HCT116 (cell line): ENCODE measurements at regions not wholly inside any gene's neighbourhood (a gene's known extent, or its start where the extent isn't known, plus 50 kb on each side); places are given as distances from the start of the nearest gene placed in this dataset.
"Not testable (repeated sequence)": the region's sequence is repeated elsewhere in the genome, so short reads cannot be mapped to it uniquely, and the experiment has no call there.

ENCODE experiments used
- EGR1 ChIP-seq: IDR thresholded peaks from 2 replicates; pipeline ENCODE4 v1.6.1; 2012; ENCODE audit warnings: low read depth
- EZH2 ChIP-seq: fragments of 200-600 bp; sonication (generic); IDR thresholded peaks from 2 replicates; pipeline ENCODE4 v1.6.1; 2017; ENCODE audit warnings: antibody characterized with exemption, mixed run types
- EZH2phosphoT487 ChIP-seq: fragments of 200-600 bp; IDR thresholded peaks from 2 replicates; pipeline ENCODE4 v1.6.1; 2018; ENCODE audit warnings: antibody characterized with exemption, borderline replicate concordance
- POLR2A ChIP-seq: IDR thresholded peaks from 2 replicates; pipeline ENCODE4 v1.7.0; 2011; ENCODE audit warnings: borderline replicate concordance; ENCODE audit not compliant: insufficient read depth, insufficient read length; ENCODE audit errors: extremely low read depth
- POLR2AphosphoS5 ChIP-seq: IDR thresholded peaks from 2 replicates; pipeline ENCODE4 v1.6.1; 2011; ENCODE audit warnings: mild to moderate bottlenecking, low read depth, low read length, moderate library complexity
- REST ChIP-seq: IDR thresholded peaks from 2 replicates; pipeline ENCODE4 v1.6.1; 2012; ENCODE audit warnings: low read depth
- SIN3A ChIP-seq: IDR thresholded peaks from 2 replicates; pipeline ENCODE4 v1.6.1; 2012; ENCODE audit warnings: low read depth
- YY1 ChIP-seq: IDR thresholded peaks from 2 replicates; pipeline ENCODE4 v1.6.1; 2011; ENCODE audit warnings: low read length, low read depth, moderate library complexity, mild to moderate bottlenecking; ENCODE audit not compliant: insufficient replicate concordance; ENCODE audit errors: extremely low read depth
- TF ChIP-seq, protein P1 (sequence below), 3 experiments: fragments of 200-600 bp in 1 of 3; sonication (generic) in 1 of 3; IDR thresholded peaks in 2 of 3; conservative IDR thresholded peaks in 1 of 3; 2 replicates each; pipeline ENCODE4 v1.5.1; 2012 to 2017; ENCODE audit warnings: low read depth in 2 of 3, low read length in 2 of 3, antibody characterized with exemption in 1 of 3, borderline replicate concordance in 1 of 3, control low read depth in 1 of 3, mild to moderate bottlenecking in 1 of 3, mixed read lengths in 1 of 3, mixed run types in 1 of 3, moderate library complexity in 1 of 3; ENCODE audit not compliant: insufficient read depth in 1 of 3
- TF ChIP-seq, protein P2 (sequence below): IDR thresholded peaks from 2 replicates; pipeline ENCODE4 v1.6.1; 2012

DNA sequence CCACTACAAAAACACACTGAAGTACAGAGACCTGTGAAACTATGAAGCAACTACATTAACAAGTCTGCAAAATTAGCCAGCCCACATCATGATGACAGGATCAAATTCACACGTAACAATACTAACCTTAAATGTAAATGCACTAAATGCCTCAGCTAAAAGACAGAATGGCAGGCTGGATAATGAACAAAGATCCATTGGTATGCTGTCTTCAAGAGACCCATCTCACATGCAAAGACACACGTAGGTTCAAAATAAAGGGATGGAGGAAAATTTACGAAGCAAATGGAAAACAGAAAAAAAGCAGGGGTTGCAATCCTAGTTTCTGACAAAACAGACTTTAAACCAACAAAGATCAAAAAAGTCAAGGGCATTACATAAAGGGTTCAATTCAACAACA lies 120.1 kb upstream of the OSTN start:
- TF ChIP-seq EZH2phosphoT487, POLR2AphosphoS5, EZH2, EGR1, SIN3A, POLR2A, YY1, REST: not testable (repeated sequence)
- TF ChIP-seq, protein P1, sequence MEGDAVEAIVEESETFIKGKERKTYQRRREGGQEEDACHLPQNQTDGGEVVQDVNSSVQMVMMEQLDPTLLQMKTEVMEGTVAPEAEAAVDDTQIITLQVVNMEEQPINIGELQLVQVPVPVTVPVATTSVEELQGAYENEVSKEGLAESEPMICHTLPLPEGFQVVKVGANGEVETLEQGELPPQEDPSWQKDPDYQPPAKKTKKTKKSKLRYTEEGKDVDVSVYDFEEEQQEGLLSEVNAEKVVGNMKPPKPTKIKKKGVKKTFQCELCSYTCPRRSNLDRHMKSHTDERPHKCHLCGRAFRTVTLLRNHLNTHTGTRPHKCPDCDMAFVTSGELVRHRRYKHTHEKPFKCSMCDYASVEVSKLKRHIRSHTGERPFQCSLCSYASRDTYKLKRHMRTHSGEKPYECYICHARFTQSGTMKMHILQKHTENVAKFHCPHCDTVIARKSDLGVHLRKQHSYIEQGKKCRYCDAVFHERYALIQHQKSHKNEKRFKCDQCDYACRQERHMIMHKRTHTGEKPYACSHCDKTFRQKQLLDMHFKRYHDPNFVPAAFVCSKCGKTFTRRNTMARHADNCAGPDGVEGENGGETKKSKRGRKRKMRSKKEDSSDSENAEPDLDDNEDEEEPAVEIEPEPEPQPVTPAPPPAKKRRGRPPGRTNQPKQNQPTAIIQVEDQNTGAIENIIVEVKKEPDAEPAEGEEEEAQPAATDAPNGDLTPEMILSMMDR (IDR thresholded peaks at IDR 0.05 in 2 of 3, conservative IDR thresholded peaks at IDR 0.05 in 1 of 3; ENCODE audit: borderline replicate concordance in 1 of 3, insufficient read depth in 1 of 3, low read depth in 2 of 3, low read length in 2 of 3), result not testable (repeated sequence)
- TF ChIP-seq, protein P2, sequence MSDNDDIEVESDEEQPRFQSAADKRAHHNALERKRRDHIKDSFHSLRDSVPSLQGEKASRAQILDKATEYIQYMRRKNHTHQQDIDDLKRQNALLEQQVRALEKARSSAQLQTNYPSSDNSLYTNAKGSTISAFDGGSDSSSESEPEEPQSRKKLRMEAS, result not testable (repeated sequence)
